ENCODE measurements at regions not wholly inside any gene's neighbourhood (a gene's known extent, or its start where the extent isn't known, plus 50 kb on each side); places are given as distances from the start of the nearest gene placed in this dataset.

DNA sequence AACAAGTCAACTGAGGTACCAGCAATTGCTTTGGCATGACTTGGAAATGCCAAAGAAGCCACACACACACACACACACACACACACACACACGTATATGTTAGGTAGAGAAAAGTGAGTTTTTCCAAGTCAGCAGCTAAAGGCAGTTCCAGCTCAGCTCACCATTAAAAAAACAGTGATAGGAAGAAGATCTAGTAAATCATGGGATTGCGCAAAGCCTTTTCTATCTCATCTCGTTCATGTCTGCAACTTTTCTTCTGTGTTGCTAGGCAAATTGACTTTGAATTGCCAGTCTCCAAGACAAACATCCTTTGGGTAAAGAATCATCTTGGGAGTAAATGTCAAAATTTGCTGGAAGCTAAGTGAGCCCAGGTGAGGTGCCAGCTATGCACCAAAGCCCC is 500.1 kb downstream of the ENC1 start:
- no peak for DNase-seq

DNA sequence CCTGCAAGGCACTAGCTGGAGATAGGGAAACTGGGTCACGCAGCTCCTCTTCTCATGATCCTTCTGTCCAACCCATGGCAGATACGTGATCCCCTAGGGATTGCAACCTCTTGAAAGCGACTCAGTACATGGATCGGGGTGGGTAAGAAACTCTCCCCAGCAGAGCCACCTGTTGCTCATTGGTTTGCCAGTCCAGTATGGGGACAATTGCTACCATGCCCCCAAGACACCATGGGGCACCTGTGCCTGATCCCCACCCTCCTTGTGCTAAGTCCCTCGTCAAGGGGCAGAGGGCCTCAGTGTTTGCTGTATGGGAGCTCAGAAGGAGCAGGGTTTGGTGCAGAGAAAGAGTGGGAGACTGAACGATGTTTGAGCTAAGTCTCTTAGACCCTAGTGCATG is 500.9 kb downstream of the ENC1 start:
- no peak for DNase-seq

DNA sequence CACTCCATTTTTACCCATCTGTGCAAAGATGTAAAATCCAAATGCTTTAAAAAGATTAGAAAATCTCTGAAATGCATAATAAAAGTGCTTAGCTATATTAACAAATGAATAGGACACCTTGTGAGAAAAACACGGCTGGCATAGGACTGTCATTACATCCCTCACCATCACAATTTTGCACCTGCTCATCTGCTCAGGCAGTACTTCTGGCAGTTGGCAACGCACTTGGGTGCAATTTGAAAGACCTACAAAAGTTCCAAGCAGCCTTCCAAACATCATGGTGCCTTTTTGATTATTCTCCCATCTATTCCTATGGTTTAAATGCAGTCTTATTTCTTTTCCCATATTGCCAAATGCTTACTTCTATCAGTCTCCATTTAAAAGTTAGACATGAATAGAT is 501.8 kb downstream of the ENC1 start:
- DNase-seq, result no peak

DNA sequence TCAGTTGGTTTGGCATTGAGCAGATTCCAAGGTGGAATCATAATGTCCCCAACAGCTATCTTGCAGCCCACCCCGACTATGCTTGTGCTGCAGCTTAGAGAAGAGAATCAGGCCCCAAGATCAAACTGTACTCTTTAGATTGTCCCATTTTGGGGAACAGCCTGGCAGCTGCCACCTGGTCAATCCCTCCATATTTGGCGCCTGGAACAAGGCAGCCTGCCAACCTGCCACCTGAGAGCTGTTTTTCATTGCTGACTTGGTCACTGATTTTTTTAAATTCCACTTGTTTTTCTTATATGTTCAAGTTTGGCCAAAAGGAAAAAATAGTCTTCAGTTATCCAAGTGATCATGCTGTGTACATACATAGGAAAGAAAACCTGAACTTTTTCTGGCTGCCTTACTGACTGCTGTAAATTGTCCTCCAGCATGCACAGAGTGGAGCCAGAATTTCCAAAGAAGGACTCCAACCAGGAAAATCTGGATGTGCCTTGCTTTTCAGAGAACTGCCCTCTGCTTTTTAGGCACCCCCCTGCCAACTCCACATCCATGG is 504.2 kb downstream of the ENC1 start:
- no peak for DNase-seq

DNA sequence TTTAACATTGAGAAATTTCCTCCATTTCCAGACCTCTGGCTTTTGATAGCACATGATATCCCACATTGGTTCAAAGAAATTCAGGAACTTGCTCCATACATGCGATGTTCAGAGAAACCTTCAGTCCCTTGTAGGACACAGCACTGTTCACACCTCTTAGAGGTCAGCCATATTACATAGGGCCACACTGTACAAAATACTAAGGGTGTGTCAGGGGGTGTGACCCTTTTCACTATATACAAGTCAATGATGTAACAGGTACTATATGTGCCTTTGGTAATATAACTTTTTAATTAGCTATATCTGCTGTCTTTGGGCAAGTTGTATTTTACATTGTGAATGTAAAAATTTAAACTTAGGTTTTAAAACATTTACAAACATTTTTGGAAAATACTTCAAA is 505.5 kb downstream of the ENC1 start:
- no peak for DNase-seq

DNA sequence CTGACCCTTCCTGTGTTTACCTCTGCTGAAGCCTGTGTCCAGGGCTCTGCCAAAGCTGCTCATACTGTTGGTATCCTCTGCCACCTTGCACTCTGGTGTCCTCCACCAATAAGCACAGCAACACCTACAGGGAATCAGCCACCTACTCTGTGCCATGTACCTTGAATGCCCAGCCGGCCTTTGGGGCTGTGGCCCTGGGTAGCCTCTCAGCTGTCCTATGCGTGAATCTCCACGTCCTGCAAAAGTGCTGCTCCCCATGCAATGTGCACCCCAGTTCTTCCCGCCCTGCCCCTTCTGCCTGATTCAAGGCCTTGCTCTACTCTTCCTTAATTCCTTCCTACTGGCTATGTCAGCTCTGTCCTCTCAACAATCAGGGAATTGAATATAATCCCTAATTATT is 506.5 kb downstream of the ARHGEF28 start:
- no peak for DNase-seq

DNA sequence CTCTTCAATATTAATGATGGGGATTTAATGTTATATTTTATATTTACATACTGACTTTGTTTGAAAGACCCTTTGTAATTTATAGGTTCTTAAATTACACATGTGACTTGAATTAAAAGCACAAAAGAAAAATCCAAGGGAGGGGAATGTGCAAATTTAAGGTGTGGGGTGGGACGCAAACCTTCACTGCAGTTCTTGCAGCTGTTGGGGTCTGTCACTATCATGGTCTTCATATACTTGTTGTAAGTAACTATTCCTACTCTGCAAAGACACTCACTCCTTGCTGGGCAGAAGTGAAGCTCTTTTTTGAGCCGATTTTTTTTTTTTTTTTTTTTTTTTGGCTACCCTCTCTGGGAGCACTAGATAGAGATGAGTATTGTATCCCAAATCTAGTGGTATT is 505.3 kb downstream of the ARHGEF28 start:
- DNase-seq, result no peak

DNA sequence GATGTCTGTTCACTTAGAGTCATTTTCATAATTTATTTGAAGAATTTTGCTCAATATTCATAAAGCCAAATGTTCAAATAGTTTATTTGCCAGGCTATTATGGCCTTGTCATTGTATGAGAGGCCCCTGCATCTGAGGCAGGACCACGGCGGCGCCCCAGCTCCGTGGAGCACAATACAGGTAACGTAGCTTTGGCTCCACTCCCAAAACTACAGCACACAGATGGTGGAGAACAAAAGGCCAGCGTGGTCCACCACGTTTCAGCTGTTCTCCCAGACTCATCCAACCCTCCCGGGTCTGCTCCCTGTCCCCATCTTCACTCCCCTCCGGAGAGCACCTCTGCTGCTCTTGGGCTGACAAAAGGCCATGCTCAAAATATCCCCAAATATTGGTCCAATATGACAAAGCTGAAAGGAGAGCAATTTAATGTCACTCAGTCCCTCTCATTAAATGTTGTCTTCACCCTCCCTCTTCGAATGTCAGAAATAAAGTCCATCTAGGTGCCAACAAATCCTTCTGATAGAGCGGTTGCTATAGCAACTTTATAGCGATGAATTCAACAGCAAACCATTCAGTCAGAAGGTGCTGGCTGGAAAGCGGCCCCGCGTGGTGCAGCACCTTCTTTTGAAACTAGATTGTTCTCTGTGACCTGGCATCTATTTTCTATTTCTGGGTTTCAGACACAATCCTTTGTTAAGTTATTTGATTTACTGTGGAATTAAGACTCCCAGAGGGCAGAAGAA is 504.3 kb downstream of the ARHGEF28 start:
- DNase-seq, result no peak

DNA sequence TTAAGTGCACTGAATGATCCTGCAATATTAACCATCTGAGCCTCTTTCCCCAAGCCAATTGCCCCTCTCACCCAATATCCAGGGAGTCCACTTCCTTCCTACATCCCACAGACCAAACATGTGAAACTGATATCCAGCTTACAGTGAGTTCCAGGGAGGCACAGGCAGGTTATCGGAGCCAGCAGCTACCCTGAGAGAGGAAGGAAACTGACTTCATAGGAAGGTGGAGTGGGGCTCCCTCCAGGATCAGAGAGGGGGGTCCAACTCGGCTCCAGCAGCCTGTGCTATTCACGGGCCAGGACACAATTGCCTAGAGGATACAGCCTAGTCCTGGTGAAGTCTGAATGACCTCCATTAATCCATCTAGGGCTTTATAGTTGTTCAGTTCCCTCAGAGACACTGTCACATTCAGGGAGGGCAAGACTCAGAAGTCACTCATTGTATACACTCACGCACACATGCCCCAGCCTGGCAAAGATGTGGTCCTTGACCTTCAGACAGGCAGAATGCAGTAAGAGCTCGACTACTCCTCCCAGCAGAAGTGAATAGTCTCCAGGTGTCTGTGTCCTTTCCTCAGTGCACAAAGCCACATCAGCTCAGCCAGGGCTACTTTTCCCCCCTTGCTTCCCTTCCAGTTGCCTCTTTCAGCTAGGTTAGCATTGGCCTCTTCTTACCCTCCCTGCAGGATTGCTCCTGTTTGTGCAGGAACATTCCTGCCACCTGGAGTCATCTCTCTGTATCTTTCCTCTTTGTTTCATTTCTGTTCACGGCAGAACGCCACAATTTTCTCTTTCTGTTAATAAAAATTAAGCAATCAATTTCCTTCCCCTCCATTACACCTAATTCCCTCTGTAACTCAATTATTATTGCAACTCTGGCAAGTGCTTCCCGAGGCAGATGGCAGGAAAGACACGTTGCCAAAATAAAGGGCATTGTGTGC is 501.7 kb downstream of the ARHGEF28 start:
- DNase-seq, result no peak

DNA sequence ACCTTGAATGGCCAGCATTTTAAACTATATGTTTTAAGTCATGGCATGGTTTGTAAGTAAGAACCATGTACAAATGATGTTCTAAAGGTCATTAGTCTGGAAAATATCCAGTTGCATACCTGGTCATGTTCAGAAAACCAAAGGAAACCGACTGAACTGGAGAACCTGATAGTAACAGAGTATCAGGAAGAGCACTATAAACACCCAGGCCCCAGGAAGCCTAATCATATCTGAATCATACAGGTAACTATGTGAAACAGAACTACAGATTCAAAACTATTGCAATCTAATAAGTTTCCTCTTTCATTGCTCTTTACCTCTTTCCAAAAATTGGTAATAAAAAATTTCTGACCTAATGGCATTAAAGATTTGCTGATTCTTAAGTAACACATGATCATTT is 500.3 kb downstream of the ARHGEF28 start:
- no peak for DNase-seq

DNA sequence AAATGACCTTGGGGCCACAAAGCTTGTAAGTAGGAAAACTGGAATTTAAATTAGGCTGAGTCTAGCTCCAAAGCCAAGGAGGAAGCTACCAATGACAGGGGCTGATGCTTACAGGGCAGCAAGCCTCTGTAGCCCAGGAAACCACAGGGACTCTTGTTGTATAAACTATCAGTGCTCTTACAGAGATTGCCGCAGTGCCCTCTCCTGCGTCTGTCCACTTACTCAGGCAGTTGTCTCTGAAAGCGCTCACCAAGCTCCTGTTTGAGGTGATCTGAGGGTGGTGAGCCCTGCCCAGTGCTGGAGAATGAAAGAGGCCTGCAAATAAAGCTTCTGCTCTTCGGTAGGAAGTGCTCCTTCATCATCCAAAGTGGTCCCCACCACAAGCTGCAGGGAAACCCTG is 498.8 kb downstream of the ARHGEF28 start:
- DNase-seq, result no peak

DNA sequence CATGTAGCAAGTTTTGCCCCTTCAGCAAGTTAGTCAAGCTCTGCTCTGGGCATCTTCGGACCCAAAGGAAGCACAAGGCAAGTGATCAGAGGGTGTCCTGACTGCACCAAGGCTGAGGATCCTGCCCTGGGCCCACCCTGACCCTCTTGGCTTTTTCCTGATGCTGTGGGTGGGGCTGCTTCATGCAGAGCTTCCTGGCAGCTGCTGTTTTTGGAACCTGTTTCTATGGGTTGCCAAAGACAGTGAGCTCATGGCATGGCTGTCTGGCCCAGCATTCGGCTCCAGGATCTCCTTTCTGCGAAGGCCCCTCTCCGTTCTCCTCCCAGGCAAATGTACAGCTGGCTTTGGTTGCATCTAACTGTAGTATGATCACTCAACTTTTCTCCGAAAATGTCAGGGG is 497.9 kb downstream of the ARHGEF28 start:
- DNase-seq, result no peak

DNA sequence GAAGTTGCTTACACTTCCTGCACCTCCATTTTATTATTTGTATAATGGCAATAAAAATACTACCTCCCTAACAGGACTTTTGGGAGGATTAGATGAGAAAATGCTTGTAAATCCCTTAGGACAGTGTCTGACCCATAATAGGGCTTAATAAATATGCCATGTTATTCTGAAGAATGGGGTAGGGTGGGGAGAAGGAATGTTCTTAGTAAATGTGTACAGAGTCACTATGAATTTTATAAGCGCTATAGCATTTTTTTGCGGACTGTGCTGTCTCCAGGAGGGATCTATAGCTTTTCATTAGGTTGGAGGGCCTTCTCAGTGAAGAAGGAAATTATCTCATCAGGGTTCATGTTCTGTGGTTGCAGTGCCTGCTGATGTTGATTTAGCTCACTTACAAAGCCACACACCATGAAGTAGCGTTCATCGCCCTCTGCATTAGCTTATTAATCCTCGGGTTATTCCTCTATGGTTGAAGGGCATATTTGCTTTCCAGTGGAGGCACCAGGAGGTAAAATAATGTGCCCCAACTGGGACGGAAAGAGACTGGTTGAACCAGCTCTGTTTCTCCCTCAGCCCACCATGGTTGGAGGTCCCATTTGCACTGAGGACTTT is 497.1 kb downstream of the ARHGEF28 start:
- DNase-seq, result no peak

DNA sequence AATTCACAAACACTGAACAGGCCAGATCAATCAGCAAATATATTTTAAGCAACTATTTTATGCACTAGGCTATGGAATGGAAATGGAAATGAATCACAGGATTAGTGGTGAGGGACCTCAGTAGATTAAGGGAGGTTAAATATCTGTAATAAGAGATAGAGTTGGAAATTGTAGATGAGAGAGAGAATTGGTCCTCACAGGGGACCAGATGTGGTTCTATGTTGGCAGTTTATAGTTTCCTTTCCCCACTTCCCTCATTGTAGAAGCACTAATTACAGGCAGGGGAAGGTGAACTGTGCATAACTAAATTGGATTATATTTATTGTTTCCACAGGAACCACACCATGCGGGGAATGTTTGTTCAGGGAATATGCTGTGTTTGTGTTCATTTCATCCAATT is 496.2 kb downstream of the ARHGEF28 start:
- DNase-seq, result no peak

DNA sequence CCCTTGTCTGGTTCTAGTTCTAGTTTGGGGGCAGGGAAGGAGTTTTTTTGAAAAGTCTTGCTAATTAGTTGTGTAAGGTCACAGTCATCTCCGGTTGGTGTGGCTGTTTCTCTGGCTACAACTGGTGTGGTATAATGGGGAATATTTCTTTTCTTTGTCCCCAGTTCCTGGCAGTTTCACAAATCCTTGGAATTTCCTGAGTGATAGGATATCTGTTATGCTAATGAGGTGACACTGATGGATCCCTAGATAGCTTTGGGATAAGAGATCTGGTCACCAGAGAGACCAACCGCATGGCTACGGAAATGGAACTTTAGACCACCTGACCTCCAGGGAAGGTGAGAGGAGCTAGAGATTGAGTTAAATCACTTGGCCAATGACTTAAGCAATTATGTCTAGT is 494.6 kb downstream of the ARHGEF28 start:
- DNase-seq, result no peak

DNA sequence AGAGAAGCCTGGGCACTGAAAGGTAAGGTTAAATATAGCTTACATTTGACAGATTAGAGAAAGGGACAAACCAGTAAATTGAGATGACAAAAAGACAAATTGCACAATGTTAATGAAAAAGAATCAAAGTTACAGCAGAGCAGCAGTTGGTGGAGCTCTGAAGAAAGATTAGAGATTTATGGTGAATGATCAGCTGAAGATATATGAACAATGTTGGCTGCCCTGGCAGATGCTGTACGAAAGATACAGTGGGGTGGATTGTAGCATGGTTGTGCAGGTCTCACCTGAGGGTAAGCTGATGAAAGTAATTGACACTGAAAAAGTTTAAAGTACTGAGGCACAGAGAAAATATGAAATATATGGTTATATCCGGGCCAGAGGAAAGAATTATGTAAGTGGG is 492.1 kb downstream of the ARHGEF28 start:
- DNase-seq, result no peak

DNA sequence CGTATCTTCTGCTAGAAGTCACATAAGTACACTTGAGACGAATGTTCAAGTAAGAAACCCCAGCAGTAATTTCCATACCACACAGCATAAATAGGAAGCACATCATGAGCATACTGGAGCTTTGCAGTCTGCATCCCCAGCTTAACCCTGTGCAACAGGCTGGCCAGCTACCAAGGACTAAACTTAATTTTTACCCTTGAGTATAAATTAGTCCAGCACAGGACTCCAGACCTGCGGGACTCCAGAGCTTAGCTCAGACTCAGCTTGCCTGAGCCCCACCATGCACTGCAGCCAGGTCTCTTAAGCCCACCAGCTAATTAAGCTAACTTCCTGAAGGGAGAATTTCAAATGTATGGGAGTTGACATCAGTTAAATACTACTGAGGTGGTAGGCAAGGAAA is 491.0 kb downstream of the ARHGEF28 start:
- no peak for DNase-seq

DNA sequence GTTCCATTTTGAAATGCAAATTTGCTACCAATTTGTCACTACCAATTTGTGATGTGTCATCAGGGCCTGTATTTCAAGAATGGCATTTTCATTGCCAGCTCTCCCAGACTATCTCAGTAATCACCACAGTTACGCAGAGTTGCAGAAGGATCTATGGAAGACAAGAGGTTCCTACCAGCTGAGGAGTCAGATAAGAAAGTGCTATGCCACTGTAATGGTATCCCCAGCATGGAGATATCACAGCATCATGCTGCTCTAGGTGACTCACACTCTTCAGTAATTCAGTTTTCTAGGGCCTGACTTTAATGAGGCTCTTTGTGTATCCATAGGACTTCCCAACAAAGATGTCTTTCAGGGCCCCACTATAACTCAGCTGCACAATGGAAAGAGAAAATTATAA is 490.3 kb downstream of the ARHGEF28 start:
- no peak for DNase-seq

DNA sequence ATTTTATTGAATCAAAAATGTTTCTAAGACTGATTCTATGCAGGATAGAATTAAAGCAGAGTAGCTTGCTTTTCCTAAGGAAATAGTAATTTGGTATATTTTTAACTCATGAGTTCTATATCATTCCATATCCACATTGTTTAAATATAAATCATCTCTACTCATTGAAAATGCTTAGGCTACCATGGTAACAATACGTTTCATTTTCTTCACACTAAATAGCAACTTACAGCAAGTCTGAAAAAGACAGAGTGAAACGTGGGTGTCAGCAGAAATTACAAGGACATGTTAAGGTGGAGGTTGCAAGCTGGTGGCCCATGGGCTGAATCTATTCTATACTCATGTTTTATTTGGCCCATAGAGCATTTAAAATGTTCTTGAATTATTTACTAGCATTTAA is 487.9 kb downstream of the ARHGEF28 start:
- peak; percentile 27 for DNase-seq

DNA sequence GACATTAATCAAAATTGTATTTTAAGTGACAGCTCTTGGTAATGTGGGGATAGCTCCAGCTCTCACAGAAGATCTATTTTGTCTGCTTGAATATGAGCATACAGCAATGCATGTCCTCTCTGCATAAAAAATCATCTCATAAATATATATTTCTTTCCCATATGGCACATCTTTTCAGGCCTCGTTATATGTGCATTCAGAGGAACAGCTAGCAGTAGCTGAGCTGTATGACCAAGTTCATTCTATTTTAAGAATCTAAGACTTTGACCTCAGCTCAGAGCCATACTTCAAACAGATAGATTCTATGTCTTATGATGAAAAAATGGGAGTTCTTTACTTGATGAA is 487.2 kb downstream of the ARHGEF28 start:
- DNase-seq, result no peak

DNA sequence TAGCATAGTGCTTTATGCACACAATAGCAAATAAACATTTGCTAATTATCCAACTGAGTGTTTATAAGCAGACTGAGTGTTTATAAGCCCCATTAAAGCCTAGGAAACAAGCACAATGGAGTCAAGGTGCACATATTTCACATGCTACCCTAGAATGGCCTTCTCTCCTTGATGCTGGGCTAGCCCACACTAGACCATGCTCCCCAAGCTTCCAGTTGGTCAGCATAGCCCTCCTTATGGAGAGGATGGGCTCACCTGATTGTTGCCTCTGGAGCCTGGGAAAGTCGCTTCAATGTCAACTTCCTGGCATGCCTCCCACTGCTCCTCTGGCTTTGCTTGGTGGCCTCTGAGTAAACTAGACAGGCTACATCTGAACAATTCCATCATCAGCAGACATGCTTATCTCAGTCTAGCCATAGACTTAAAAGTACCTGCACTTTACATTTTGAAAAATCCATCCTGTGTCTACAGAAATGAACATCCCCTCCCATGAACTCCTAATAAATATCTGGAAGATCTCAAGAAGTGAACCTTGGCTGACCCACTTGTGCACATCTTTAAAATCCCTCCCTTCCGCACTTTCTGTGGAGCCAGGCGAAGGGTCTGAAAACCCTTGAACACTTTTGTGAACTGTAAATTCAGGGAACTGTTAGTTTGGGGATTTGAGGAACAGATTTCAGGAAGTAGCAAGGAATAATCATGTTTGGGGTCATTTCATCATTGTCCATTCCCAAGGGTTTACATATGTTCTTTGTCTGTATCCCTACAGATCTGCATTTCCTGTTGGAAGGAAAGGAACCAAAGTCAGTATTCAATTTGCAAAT is 486.6 kb downstream of the ARHGEF28 start:
- DNase-seq, result no peak

DNA sequence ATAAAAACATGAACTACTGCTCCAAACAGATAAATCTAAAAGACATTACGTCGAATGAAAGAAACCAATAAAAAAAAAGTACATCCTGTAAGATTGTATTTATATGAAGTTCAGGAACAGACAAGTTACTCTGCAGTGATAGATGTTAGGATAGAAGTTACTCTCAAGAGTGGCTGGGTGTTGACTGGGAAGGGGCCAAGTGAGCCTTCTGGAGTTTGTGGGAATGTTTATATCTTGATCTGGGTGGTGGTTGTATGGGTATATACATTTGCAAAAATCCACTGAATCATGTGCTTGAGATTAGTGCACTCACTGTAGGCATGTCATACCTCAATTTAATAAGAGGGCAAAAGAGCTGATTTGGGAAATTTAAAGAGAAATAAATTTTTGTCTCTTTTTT is 485.8 kb downstream of the ARHGEF28 start:
- no peak for DNase-seq

DNA sequence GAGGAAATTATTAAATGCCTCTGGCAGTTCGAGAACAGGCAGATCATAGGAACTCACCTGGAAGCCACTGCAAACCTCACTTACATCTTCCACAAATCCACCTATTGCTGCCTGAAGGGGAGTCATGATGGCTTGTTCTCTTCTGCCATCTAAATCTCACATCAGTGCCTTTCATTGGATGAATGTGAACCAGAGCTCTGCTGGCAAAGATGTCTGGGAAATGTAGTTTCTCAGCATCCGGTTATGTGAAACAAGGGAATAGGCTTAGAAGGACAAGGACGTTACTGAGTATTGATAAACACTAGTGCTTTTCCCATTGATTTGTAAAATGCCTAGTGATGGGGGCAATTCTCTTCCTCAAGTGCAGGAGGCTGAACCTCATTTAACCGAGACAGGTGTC is 483.3 kb downstream of the ARHGEF28 start:
- DNase-seq, result no peak
